ENCODE measurements at regions not wholly inside any gene's neighbourhood (a gene's known extent, or its start where the extent isn't known, plus 50 kb on each side); places are given as distances from the start of the nearest gene placed in this dataset.

- TF ChIP-seq CTCF (IDR thresholded peaks at IDR 0.05): no peak
Measured at GRCh38 chr18:49677081-49677480, 115.2 kb downstream of the LIPG start.

GRCh38 chr18:49673281-49673680 is 111.4 kb downstream of the LIPG start:
- intact Hi-C loops (cut with micrococcal nuclease): no loop called here
- Mint-ChIP-seq H3K36me3 (no peaks in the 10 kb centered on the region), H3K27ac (no peak overlapping the region), H3K9me3 (peaks cover 0 to 4% (median 0%) of the 10 kb centered on the region in 7 donors), H3K4me3 (no peak overlapping the region), H3K27me3 (ENCODE audit: low read depth in 3 of 3) (peaks cover 3 to 10% (median 7%) of the 10 kb centered on the region in 3 donors), H3K4me1 (no peaks in the 10 kb centered on the region)
- no peak overlapping the region for H3K4me3 ChIP-seq (replicated peaks in 1 of 3; ENCODE audit: low read depth in 2 of 3, low read length in 3 of 3)
- TF ChIP-seq CTCF (IDR thresholded peaks at IDR 0.05): no peak
- H2AFZ ChIP-seq (ENCODE audit: insufficient read depth, low read depth, low read length, poor library complexity, severe bottlenecking): no peak overlapping the region
- H3K27me3 ChIP-seq (ENCODE audit: control insufficient read depth in 2 of 2, insufficient read depth in 2 of 2, low read length in 2 of 2): peaks cover 0 to 2% of the 10 kb centered on the region in 2 donors
- no peaks in the 10 kb centered on the region for H3K4me1 ChIP-seq (ENCODE audit: control insufficient read depth in 1 of 2, insufficient read depth in 2 of 2, low read length in 2 of 2)
- no peak overlapping the region for H3K9ac ChIP-seq (ENCODE audit: insufficient read depth, low read length, poor library complexity, severe bottlenecking)
- H3K27ac ChIP-seq (ENCODE audit: low read depth in 1 of 2, low read length in 2 of 2): no peak overlapping the region
- H3K4me2 ChIP-seq (replicated peaks; ENCODE audit: extremely low read depth, low read length, poor library complexity, severe bottlenecking): no peak overlapping the region
- H4K20me1 ChIP-seq (ENCODE audit: insufficient read depth, low read length): no peaks in the 10 kb centered on the region
- no peaks in the 10 kb centered on the region for H3K79me2 ChIP-seq (ENCODE audit: insufficient read depth, low read length)
- no peak for DNase-seq
- H3K9me3 ChIP-seq (replicated peaks in 1 of 2; ENCODE audit: control insufficient read depth in 1 of 2, insufficient read depth in 1 of 2, low read length in 2 of 2): no peaks in the 10 kb centered on the region
- 100% methylated on average over 3 of the region's 5 CpGs for WGBS (ENCODE audit: insufficient coverage)
- no peaks in the 10 kb centered on the region for H3K36me3 ChIP-seq (replicated peaks in 1 of 2; ENCODE audit: control insufficient read depth in 1 of 2, insufficient read depth in 2 of 2, low read length in 2 of 2)

More at GRCh38 chr18:49677081-49677480, 115.2 kb downstream of the LIPG start:
- Mint-ChIP-seq H3K36me3 (no peaks in the 10 kb centered on the region), H3K4me1 (no peaks in the 10 kb centered on the region), H3K27me3 (ENCODE audit: low read depth in 3 of 3) (peaks cover 0 to 6% (median 1%) of the 10 kb centered on the region in 3 donors), H3K27ac (no peak overlapping the region), H3K4me3 (no peak overlapping the region), H3K9me3 (peaks cover 0 to 5% (median 0%) of the 10 kb centered on the region in 7 donors)
- Histone ChIP-seq H3K4me1 (ENCODE audit: control insufficient read depth in 1 of 2, insufficient read depth in 2 of 2, low read length in 2 of 2) (no peaks in the 10 kb centered on the region), H3K27me3 (ENCODE audit: control insufficient read depth in 2 of 2, insufficient read depth in 2 of 2, low read length in 2 of 2) (peaks cover 0 to 2% of the 10 kb centered on the region in 2 donors), H3K9me3 (replicated peaks in 1 of 2; ENCODE audit: control insufficient read depth in 1 of 2, insufficient read depth in 1 of 2, low read length in 2 of 2) (no peaks in the 10 kb centered on the region), H3K36me3 (replicated peaks in 1 of 2; ENCODE audit: control insufficient read depth in 1 of 2, insufficient read depth in 2 of 2, low read length in 2 of 2) (no peaks in the 10 kb centered on the region), H3K4me3 (replicated peaks in 1 of 3; ENCODE audit: low read depth in 2 of 3, low read length in 3 of 3) (no peak overlapping the region), H4K20me1 (ENCODE audit: insufficient read depth, low read length) (no peaks in the 10 kb centered on the region), H3K9ac (ENCODE audit: insufficient read depth, low read length, poor library complexity, severe bottlenecking) (no peak overlapping the region), H3K27ac (ENCODE audit: low read depth in 1 of 2, low read length in 2 of 2) (no peak overlapping the region), H3K79me2 (ENCODE audit: insufficient read depth, low read length) (no peaks in the 10 kb centered on the region), H3K4me2 (replicated peaks; ENCODE audit: extremely low read depth, low read length, poor library complexity, severe bottlenecking) (no peak overlapping the region), H2AFZ (ENCODE audit: insufficient read depth, low read depth, low read length, poor library complexity, severe bottlenecking) (no peak overlapping the region)
- intact Hi-C loops (cut with micrococcal nuclease): no loop called here
- no peak for DNase-seq
- 90% methylated on average over 3 of the region's 4 CpGs for WGBS (ENCODE audit: insufficient coverage)

Measured in CD14-positive monocyte (primary cell).